SK-N-SH (cell line): ENCODE measurements at regions not wholly inside any gene's neighbourhood (a gene's known extent, or its start where the extent isn't known, plus 50 kb on each side); places are given as distances from the start of the nearest gene placed in this dataset.
"Not testable (repeated sequence)": the region's sequence is repeated elsewhere in the genome, so short reads cannot be mapped to it uniquely, and the experiment has no call there.

Experiments used
- CTCF ChIP-seq: fragments of 200-600 bp; sonication (generic); IDR thresholded peaks from 2 replicates; pipeline ENCODE4 v1.6.1; 2017; ENCODE audit warnings: antibody characterized with exemption, mild to moderate bottlenecking, moderate library complexity
- GABPA ChIP-seq: IDR thresholded peaks from 2 replicates; pipeline ENCODE4 v1.4.0; 2012; ENCODE audit warnings: low read depth, mild to moderate bottlenecking
- JUND ChIP-seq: IDR thresholded peaks from 2 replicates; pipeline ENCODE4 v1.4.0; 2012
- MAX ChIP-seq: IDR thresholded peaks from 2 replicates; pipeline ENCODE4 v1.4.0; 2012; ENCODE audit warnings: low read depth
- MXI1 ChIP-seq: IDR thresholded peaks from 2 replicates; pipeline ENCODE4 v1.6.1; 2012; ENCODE audit warnings: mild to moderate bottlenecking, low read depth, low read length, improper control_type of control experiment
- NFIC ChIP-seq: IDR thresholded peaks from 2 replicates; pipeline ENCODE4 v1.4.0; 2012; ENCODE audit warnings: borderline replicate concordance
- POLR2AphosphoS5 ChIP-seq: IDR thresholded peaks from 2 replicates; pipeline ENCODE4 v1.6.1; 2012; ENCODE audit warnings: low read depth, low read length
- RCOR1 ChIP-seq: fragments of 150-350 bp; IDR thresholded peaks from 2 replicates; pipeline ENCODE4 v1.6.1; 2017; ENCODE audit warnings: antibody characterized with exemption, low read length
- REST ChIP-seq: IDR thresholded peaks from 2 replicates; pipeline ENCODE4 v1.6.1; 2012; ENCODE audit warnings: mild to moderate bottlenecking, low read depth, low read length, moderate library complexity
- SIN3A ChIP-seq: IDR thresholded peaks from 2 replicates; pipeline ENCODE4 v1.6.1; 2012; ENCODE audit warnings: low read depth, mild to moderate bottlenecking, low read length, moderate library complexity, borderline replicate concordance
- TAF1 ChIP-seq: IDR thresholded peaks from 2 replicates; pipeline ENCODE4 v1.6.1; 2012; ENCODE audit warnings: low read depth, mild to moderate bottlenecking, low read length, moderate library complexity, borderline replicate concordance
- TEAD4 ChIP-seq: IDR thresholded peaks from 2 replicates; pipeline ENCODE4 v1.4.0; 2012; ENCODE audit warnings: mild to moderate bottlenecking, borderline replicate concordance; ENCODE audit not compliant: insufficient read depth
- YY1 ChIP-seq: IDR thresholded peaks from 2 replicates; pipeline ENCODE4 v1.4.0; 2012; ENCODE audit warnings: low read depth, mild to moderate bottlenecking

GRCh38 chr1:189915-190314 lies 261.6 kb downstream of the OR4F29 start:
- TF ChIP-seq RCOR1, TAF1, CTCF, POLR2AphosphoS5, NFIC, REST, JUND, MAX, SIN3A, TEAD4, GABPA, MXI1, YY1: not testable (repeated sequence)
